Endothelial cell of umbilical vein (primary cell): ENCODE measurements at regions not wholly inside any gene's neighbourhood (a gene's known extent, or its start where the extent isn't known, plus 50 kb on each side); places are given as distances from the start of the nearest gene placed in this dataset.
"Not testable (repeated sequence)": the region's sequence is repeated elsewhere in the genome, so short reads cannot be mapped to it uniquely, and the experiment has no call there.

Experiments used
- BruUV-seq: library from RNA; stranded (reverse); fragments of 400-500 nt; replicated peaks from 2 replicates; lab custom pipeline; 2021; lab: Mats Ljungman, UMichigan
- CTCF ChIA-PET: fragments of 300-600, 350-600 bp; sonication (Branson Sonifier 250); formaldehyde crosslinking; loops from one replicate; lab custom pipeline; 2021; ENCODE audit warnings: antibody characterized with exemption, inconsistent platforms; lab: Charles Lee
- POLR2A ChIA-PET: fragments of 300-600, 350-600 bp; sonication (Branson Sonifier 250); formaldehyde crosslinking; loops from one replicate; lab custom pipeline; 2021; ENCODE audit warnings: antibody characterized with exemption, inconsistent platforms; lab: Charles Lee
- DNase-seq: peaks from one replicate; pipeline ENCODE4 v3.0.0-alpha.2; 2011; ENCODE audit warnings: low read depth, low spot score
- FAIRE-seq: peaks from 2 replicates; lab custom pipeline; 2011; peaks lifted over from hg19 to GRCh38; lab: Jason Lieb, UNC
- H2AFZ ChIP-seq: 2 replicates; pipeline ENCODE4 v1.6.0; 2012; ENCODE audit warnings: low read depth, low read length, control low read depth, inconsistent platforms
- H3K27ac ChIP-seq: 2 replicates; pipeline ENCODE4 v1.5.1; 2011; ENCODE audit warnings: low read depth, mild to moderate bottlenecking, control low read depth, low read length, moderate library complexity; ENCODE audit not compliant: insufficient read depth
- H3K27me3 ChIP-seq, 2 experiments: 2 replicates each; pipeline versions ENCODE4 v1.6.0 to v1.6.1; 2011; ENCODE audit warnings: low read length in 2 of 2, mixed read lengths in 1 of 2; ENCODE audit not compliant: control insufficient read depth in 2 of 2, insufficient read depth in 2 of 2
- H3K36me3 ChIP-seq, 2 experiments: 2 replicates in 1 of 2; 3 replicates in 1 of 2; pipeline ENCODE4 v1.5.1; 2011; ENCODE audit warnings: low read length in 2 of 2, mild to moderate bottlenecking in 1 of 2, moderate library complexity in 1 of 2; ENCODE audit not compliant: control insufficient read depth in 2 of 2, insufficient read depth in 2 of 2; ENCODE audit errors: extremely low read depth in 1 of 2
- H3K4me1 ChIP-seq: 3 replicates; pipeline ENCODE4 v1.5.1; 2011; ENCODE audit warnings: mild to moderate bottlenecking, low read length; ENCODE audit not compliant: control insufficient read depth, insufficient read depth; ENCODE audit errors: extremely low read depth
- H3K4me2 ChIP-seq: 2 replicates; pipeline ENCODE4 v1.6.1; 2011; ENCODE audit warnings: low read length, control low read depth, mixed read lengths; ENCODE audit not compliant: insufficient read depth
- H3K4me3 ChIP-seq, 3 experiments: fragments of 200-600 bp in 1 of 3; sonication (generic), shearing (Covaris generic) in 1 of 3; replicated peaks in 1 of 3; 2 replicates each; pipeline ENCODE4 v1.5.1; 2011 to 2016; ENCODE audit warnings: control low read depth in 3 of 3, low read length in 3 of 3, mild to moderate bottlenecking in 2 of 3, inconsistent platforms in 1 of 3, low read depth in 1 of 3, moderate library complexity in 1 of 3; ENCODE audit not compliant: insufficient read depth in 1 of 3
- H3K79me2 ChIP-seq: 2 replicates; pipeline ENCODE4 v1.6.0; 2012; ENCODE audit warnings: low read length, inconsistent platforms; ENCODE audit not compliant: control insufficient read depth, insufficient read depth
- H3K9ac ChIP-seq: replicated peaks from 2 replicates; pipeline ENCODE3; 2011; ENCODE audit warnings: low read length, control low read depth; ENCODE audit not compliant: insufficient read depth; ENCODE audit errors: extremely low read depth
- H3K9me1 ChIP-seq: replicated peaks from 3 replicates; pipeline ENCODE4 v1.6.0; 2011; ENCODE audit warnings: mild to moderate bottlenecking, low read length; ENCODE audit not compliant: control insufficient read depth, insufficient read depth; ENCODE audit errors: extremely low read depth
- H3K9me3 ChIP-seq: replicated peaks from 2 replicates; pipeline ENCODE4 v1.5.1; 2012; ENCODE audit warnings: low read length, inconsistent platforms; ENCODE audit not compliant: control insufficient read depth, insufficient read depth
- H4K20me1 ChIP-seq: replicated peaks from 2 replicates; pipeline ENCODE3; 2011; ENCODE audit warnings: mild to moderate bottlenecking, low read length; ENCODE audit not compliant: control insufficient read depth, insufficient read depth; ENCODE audit errors: extremely low read depth
- CTCF ChIP-seq, 2 donors: IDR thresholded peaks; 1 replicate in 1 of 2; 2 replicates in 1 of 2; pipeline ENCODE4 v1.5.1; 2011; ENCODE audit warnings: low read length in 2 of 2, mild to moderate bottlenecking in 2 of 2, moderate library complexity in 2 of 2, control low read depth in 1 of 2, inconsistent platforms in 1 of 2, low read depth in 1 of 2; ENCODE audit not compliant: insufficient read depth in 1 of 2; ENCODE audit errors: extremely low read depth in 1 of 2
- EZH2 ChIP-seq: IDR thresholded peaks from 2 replicates; pipeline ENCODE4 v1.6.1; 2012; ENCODE audit warnings: borderline replicate concordance, low read depth, mild to moderate bottlenecking, moderate library complexity, low read length, inconsistent platforms; ENCODE audit not compliant: severe bottlenecking
- FOS ChIP-seq: IDR thresholded peaks from 2 replicates; pipeline ENCODE4 v1.6.1; 2011; ENCODE audit warnings: mild to moderate bottlenecking, low read length, moderate library complexity, borderline replicate concordance; ENCODE audit not compliant: insufficient read depth
- GATA2 ChIP-seq: IDR thresholded peaks from 2 replicates; pipeline ENCODE4 v1.7.0; 2011; ENCODE audit warnings: low read depth, mild to moderate bottlenecking, moderate library complexity, mixed read lengths, low read length; ENCODE audit not compliant: insufficient read length, insufficient read depth
- JUN ChIP-seq: IDR thresholded peaks from 2 replicates; pipeline ENCODE4 v1.6.1; 2011; ENCODE audit warnings: borderline replicate concordance, low read depth; ENCODE audit not compliant: insufficient read length, insufficient read depth
- MAX ChIP-seq: IDR thresholded peaks from 2 replicates; pipeline ENCODE4 v1.6.1; 2011; ENCODE audit not compliant: insufficient read depth, insufficient read length
- MYC ChIP-seq: IDR thresholded peaks from one replicate; pipeline ENCODE4 v1.6.1; 2011; ENCODE audit warnings: mild to moderate bottlenecking, low read depth, low read length
- POLR2A ChIP-seq: IDR thresholded peaks from 2 replicates; pipeline ENCODE4 v1.6.1; 2012; ENCODE audit warnings: low read depth, mild to moderate bottlenecking, control low read depth, low read length
- POLR2AphosphoS5 ChIP-seq: IDR thresholded peaks from 2 replicates; pipeline ENCODE4 v1.6.1; 2012; ENCODE audit warnings: low read depth, mild to moderate bottlenecking, control low read depth, low read length, moderate library complexity; ENCODE audit not compliant: insufficient read depth
- dilution Hi-C: fragments of 300-500 bp; cut with MboI; formaldehyde crosslinking; loops from one replicate; pipeline ENCODE4 v1.15.0; 2019; ENCODE audit warnings: low sequenced_read_pairs; ENCODE audit not compliant: extremely low pct_ligation_motif_present
- intact Hi-C: fragments of 100-400 bp; cut with micrococcal nuclease; formaldehyde crosslinking; loops from one replicate; pipeline ENCODE4 v1.10.0; 2022

- Histone ChIP-seq H3K79me2 (no peaks in the 10 kb centered on the region), H3K9me3 (no peaks in the 10 kb centered on the region), H3K9me1 (no peaks in the 10 kb centered on the region), H3K27ac (peak overlapping the region; percentile 41), H3K36me3 (no peaks in the 10 kb centered on the region), H3K4me2 (no peak overlapping the region), H3K4me3 (no peak overlapping the region), H4K20me1 (no peaks in the 10 kb centered on the region), H2AFZ (no peak overlapping the region), H3K9ac (no peak overlapping the region), H3K27me3 (no peaks in the 10 kb centered on the region), H3K4me1 (peaks cover 20% of the 10 kb centered on the region)
- peak; percentile 62 for DNase-seq
- POLR2A ChIA-PET: interaction anchor here (0.5 to 1.1 kb wide), 4 partner anchors 14 to 590 kb away, joined by 3 read pairs; partner anchors contain the start of gene NFKBIA
- peak; percentile 90 for FAIRE-seq
- CTCF ChIA-PET: interaction anchor here (0.7 to 2.8 kb wide), 51 partner anchors 8 to 603 kb away, joined by 3 to 53 read pairs (median 4); partner anchors contain the start of genes NFKBIA and PSMA6
- TF ChIP-seq MYC: no peak
- TF ChIP-seq POLR2A: no peak
- TF ChIP-seq FOS: no peak
- no peak for TF ChIP-seq JUN
- TF ChIP-seq CTCF (IDR thresholded peaks at IDR 0.05; ENCODE audit: extremely low read depth in 1 of 2, insufficient read depth in 1 of 2, low read depth in 1 of 2, low read length in 2 of 2): no peak
- TF ChIP-seq POLR2AphosphoS5: no peak
- TF ChIP-seq EZH2: no peak
- no peak for TF ChIP-seq GATA2
- TF ChIP-seq MAX: no peak
- BruUV-seq: no TSS peak
- dilution Hi-C loops: no loop called here
- intact Hi-C loops: loop anchor here (1.0 to 10.0 kb wide), 4 partner anchors 74 to 470 kb away; no protein-coding TSS in a partner anchor
Observed at GRCh38 chr14:35215110-35215813, 76.9 kb upstream of the PSMA6 start.

- POLR2A ChIA-PET: interaction anchor here (0.6 kb wide), 1 partner anchor 204 kb away, joined by 3 read pairs; no protein-coding TSS in a partner anchor
- H3K9me3 ChIP-seq, H3K36me3 ChIP-seq, H3K4me3 ChIP-seq, H3K27me3 ChIP-seq, H3K27ac ChIP-seq, H4K20me1 ChIP-seq, H3K79me2 ChIP-seq, FAIRE-seq, H2AFZ ChIP-seq, H3K4me2 ChIP-seq, DNase-seq, H3K9ac ChIP-seq, BruUV-seq, dilution Hi-C loops, CTCF ChIA-PET, H3K9me1 ChIP-seq: not testable (repeated sequence)
- H3K4me1 ChIP-seq: peaks cover 20% of the 10 kb centered on the region
- intact Hi-C loops: loop anchor here (10.0 kb wide), 1 partner anchor 467 kb away; no protein-coding TSS in a partner anchor
Observed at GRCh38 chr14:35218176-35218575, 74.0 kb upstream of the PSMA6 start.
